B cell (primary cell): ENCODE measurements at regions not wholly inside any gene's neighbourhood (a gene's known extent, or its start where the extent isn't known, plus 50 kb on each side); places are given as distances from the start of the nearest gene placed in this dataset.

Experiments
- EZH2 ChIP-seq: IDR thresholded peaks from 2 replicates; pipeline ENCODE4 v1.6.1; 2012; ENCODE audit warnings: borderline replicate concordance, low read depth, mild to moderate bottlenecking, moderate library complexity, low read length; ENCODE audit not compliant: insufficient read depth, poor library complexity, severe bottlenecking
- TF ChIP-seq, protein P1 (sequence below): fragments of 200-600 bp; IDR thresholded peaks from one replicate; pipeline ENCODE4 v1.8.0; 2022; ENCODE audit warnings: antibody characterized with exemption, mild to moderate bottlenecking

DNA sequence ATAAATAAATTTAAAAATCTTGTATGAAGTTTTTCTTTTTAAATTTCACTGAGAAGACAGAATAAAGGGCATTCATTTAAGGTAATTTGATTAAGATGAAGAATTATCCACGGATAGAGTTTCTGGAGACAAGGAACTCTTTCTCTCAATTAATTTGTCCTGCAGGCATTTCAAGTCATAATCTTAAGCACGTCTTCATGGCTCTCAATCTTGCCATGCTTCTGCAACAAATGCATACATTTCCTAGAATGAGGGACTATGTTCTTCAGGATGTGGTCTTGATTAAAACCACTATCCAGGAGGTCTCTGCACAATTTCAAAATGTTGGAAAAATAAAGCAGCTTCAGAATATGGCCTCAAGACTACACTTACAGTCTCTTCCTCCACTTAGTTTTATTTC is 67.6 kb upstream of the LSAMP start:
- TF ChIP-seq, protein P1, sequence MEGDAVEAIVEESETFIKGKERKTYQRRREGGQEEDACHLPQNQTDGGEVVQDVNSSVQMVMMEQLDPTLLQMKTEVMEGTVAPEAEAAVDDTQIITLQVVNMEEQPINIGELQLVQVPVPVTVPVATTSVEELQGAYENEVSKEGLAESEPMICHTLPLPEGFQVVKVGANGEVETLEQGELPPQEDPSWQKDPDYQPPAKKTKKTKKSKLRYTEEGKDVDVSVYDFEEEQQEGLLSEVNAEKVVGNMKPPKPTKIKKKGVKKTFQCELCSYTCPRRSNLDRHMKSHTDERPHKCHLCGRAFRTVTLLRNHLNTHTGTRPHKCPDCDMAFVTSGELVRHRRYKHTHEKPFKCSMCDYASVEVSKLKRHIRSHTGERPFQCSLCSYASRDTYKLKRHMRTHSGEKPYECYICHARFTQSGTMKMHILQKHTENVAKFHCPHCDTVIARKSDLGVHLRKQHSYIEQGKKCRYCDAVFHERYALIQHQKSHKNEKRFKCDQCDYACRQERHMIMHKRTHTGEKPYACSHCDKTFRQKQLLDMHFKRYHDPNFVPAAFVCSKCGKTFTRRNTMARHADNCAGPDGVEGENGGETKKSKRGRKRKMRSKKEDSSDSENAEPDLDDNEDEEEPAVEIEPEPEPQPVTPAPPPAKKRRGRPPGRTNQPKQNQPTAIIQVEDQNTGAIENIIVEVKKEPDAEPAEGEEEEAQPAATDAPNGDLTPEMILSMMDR: no peak
- TF ChIP-seq EZH2: no peak
